HG03432 (cell line): ENCODE measurements at regions not wholly inside any gene's neighbourhood (a gene's known extent, or its start where the extent isn't known, plus 50 kb on each side); places are given as distances from the start of the nearest gene placed in this dataset.

ENCODE experiments used
- ATAC-seq: cut with Tn5 transposase; IDR thresholded peaks from one replicate; pipeline ENCODE4 v1.9.1; 2021; ENCODE audit warnings: mild to moderate bottlenecking, moderate library complexity; ENCODE audit not compliant: unreplicated experiment

DNA sequence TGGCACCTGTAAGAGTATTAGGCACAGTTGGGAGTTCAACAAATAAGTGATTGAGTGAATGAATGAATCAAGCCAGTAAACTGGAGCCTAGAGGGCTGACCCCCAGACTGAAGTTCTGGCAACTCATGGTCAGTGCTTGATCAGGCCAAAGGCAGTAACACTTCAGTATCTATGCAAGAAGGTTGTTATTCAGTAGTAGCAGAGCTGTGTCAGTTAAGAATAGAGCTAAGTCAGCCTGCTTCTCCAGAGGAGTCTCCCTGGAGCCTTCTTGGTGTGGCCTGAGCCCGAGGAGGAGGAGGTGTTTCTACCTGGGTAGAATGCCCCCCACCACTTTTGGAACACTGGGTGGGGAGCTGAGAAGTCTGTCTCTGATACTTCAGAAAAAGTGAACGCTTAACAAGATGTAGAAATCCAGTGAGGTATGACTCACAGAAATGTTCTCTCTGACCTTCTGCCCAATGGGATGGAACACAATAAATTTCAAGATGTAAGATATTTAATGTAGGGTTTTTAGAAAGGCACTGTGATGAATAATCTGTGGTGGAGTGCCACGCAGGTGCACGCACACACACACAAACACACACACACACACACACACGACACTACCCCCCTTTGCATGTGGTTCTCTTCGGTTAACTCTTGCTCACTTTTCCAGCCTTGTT, 219.9 kb downstream of the HIPK3 start:
- no peak for ATAC-seq

DNA sequence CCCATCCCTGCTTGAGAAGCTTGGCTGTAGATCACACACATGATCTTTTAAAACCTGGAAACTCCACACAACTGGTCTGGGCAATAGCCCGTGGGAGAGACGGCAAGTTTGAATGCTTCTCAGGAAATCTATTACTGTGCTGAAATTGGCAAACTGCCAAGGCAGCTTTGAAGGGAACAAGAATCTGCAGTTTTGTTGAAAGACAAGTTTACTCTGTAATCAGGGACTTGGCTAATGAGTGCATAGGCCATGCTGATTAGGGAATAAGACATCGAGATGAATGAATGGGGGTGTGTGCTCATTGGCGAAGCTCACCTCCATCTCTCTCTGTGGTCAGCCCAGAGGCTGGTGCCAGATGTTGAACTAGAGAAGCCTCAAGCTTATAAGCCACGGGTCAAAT, 218.8 kb downstream of the HIPK3 start:
- ATAC-seq = no peak

DNA sequence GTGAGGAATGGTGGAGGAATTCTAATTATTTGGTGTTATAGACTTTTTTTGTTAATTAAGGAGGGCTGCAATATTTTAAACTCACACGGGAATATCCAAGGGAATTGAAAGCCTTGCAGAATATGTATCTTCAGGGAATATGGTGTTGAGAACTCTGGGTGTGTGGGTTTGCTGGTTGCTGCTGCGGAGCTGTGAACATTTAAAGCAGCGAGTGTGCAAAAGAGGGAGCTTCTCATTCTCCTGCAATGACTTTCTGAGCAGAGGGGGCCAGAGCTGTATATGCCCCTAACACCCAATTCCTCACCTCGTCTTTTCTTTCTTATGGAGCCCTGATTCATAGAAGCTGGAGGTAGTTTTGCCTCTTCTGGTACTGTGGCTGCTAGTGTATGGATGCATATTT, 217.7 kb downstream of the HIPK3 start:
- ATAC-seq = no peak

DNA sequence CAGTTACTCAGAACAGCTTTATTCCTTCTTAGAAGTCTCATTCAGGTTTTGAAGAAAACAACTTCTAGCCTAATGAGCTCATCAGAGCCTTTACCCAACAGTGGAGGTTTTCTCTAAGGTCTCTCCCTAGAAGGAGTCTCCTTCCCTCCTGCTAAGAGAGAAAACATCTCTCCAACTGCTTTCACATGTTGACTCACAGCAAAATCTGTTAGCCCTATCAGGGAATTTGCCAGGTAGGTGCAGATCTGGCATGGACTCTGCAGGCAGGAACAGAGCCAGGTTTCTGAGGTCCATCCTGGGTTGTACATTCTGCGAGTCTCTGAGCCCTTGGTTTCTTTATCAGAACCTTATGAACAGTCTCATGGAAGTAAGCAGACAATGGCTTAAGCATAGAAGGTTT, 214.4 kb downstream of the HIPK3 start:
- no peak for ATAC-seq

DNA sequence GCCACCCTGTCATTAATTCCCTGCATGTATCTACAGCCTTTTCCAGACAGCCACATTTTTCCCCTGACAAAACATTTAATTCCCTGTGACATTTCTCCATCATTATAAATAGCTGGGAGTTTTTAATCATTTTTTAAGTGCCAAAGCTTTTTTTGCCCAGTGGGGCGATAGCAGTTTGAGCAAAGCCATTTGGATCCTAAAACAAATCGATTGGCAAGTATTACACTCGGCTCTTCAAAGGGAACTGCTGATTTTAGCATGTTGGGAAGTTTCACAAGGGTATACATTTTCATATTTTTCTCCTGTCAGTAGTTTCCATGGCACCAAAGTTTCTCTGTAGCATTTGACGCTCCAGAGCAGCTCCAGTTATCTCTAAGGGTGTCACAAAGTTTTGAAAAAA, 210.8 kb downstream of the HIPK3 start:
- ATAC-seq = no peak

DNA sequence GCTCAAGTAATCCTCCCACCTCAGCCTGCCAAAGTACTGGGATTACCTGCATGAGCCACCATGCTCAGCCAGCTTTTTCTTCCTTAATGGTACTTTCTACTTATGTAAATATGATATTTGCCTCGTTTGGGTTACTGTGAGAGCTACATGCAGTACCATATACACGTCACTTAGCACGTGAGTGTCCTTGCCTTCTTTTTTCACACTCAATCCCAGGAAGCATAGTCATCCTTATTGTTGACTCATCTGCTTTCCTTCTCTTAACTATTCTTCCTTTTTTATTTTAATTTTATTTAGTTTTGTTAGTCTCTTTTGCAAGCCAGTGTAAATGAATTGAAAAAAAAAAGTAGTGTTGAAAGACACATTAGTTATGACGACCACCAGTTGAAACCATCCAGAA, 205.9 kb downstream of the HIPK3 start:
- no peak for ATAC-seq

DNA sequence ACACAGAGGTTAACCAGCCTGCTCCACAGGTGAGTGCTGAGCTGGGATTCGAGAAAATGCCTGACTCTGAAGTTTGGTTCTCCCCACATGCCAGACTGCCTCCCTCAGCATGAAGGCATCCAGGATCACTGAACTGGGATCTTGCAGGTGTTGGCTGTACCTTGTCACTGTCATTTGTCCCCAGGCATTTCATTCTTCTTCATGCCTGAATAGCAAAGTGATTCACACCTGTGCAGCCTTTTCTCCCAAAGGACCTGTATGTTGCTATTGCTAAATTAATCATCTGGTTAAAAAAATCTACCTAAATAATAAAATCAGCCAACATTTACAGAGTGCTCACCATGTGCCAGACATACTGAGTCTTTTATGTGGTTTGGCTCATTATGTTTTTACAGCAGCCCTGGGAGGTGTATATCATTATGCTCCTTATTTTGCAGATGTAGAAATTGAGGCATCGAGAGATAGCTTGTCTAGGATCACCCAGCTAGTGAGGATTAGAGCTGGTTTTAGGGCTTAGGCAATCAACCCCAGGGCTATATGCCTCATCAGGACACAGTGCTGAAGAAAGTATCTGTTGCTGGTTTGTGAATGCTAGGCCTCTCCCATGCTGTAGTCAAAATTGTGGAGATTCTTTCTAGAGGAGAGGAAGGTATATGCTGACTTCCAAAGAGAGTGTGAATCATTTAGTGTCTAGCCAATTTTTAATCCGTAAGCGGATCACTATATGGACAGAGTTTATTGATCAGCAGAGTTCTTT, 204.4 kb downstream of the HIPK3 start:
- ATAC-seq = no peak

DNA sequence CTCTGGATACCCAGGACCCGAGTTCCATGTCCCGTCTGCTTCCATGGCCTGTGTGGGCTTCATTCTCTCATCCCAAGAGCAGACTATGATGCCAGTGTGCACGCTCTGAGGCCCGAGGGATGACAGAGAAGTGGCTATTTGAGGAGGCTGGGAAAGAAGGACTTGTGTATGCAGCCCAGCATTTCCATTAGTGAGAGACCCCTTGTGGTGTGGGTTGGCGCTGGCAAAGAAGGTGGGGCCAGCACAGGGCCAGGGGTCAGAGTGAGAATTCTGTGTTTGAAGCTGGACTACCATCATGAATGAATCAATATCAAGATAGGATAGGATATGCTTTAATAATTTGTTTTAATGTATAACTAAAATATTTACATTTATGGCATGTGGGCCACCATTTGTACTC, 200.8 kb downstream of the HIPK3 start:
- no peak for ATAC-seq

DNA sequence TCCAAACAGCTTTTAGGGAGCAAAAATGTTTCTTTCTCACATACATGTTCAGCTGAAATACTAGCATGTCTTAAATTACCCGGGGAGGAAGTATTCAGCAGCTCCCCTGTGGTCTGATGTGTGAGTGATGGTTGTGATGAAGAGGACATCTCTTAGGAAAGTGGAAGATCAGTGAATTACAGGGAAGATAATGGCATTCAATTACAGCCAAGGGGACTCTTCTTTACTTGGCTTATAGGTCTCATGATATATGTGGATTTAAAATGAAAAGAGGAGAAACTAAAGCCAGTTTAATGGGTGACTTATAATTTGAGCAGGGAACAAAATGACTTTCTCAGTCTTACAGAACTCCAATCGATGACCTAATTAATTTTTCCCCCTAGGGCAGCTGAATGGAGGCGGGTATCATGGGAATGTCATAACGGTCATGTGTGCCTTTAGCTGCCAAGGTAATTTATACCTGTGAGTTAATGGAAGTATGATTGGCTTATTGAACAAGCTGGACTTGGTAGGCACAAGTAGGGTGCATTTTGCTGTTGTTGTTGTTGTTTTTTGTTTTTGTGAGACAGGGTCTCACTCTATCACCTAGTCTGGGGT, 198.8 kb downstream of the HIPK3 start:
- ATAC-seq = no peak

DNA sequence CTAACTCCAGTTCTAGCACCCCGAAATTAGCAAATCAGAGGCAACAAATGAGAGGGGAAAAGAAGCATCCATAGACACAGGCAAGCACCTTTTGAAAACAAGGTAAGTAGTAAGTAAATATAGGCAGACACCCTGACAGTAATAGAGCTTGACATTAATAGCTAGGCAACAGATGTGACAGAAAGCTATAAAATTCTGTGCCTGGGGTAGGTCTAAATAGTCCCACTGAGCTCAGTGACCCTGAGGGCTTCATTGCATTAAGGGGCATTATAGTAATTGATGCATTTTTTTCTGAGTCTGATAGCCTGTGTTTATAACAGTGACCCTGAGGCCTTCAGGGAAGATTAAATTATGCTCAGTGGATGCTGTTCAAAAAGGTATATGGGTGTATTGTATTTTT, 197.1 kb downstream of the HIPK3 start:
- ATAC-seq = no peak

DNA sequence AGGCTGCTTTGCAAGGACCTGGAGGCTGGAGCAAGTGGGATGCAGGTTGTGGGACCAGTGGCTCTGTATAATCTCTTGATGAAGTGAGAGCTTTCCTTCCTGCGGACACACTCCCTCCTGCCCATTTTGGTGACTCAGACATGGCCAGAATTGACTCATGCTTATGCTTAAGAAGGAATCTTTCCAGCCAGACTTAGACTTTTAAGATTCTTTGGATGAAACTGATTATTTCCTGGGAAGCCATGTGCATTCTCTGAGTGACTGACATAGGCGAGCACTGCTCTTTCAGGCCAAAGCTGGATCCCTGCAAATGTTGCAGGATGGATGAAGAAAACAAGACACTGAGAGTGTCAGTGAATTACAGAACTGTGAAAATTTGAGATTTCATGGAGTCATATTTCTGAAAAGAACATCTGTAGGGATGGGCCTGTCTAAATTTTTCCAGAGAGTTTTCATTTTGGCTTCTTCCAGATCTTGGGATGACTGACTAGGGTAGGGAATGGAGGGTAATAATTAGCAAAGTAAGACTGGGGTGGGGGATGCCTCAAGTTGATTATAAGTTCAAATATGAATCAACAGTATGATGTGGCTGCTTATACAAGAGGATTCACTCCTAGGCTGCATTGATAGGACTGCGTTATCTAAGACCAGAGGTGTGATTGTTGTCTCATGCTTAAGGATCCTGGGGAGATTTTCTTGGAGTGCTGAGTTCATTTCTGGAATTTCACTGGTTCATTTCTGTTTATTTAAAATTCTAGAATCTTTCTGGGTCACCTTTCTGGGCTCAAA, 195.8 kb downstream of the HIPK3 start:
- ATAC-seq = no peak

DNA sequence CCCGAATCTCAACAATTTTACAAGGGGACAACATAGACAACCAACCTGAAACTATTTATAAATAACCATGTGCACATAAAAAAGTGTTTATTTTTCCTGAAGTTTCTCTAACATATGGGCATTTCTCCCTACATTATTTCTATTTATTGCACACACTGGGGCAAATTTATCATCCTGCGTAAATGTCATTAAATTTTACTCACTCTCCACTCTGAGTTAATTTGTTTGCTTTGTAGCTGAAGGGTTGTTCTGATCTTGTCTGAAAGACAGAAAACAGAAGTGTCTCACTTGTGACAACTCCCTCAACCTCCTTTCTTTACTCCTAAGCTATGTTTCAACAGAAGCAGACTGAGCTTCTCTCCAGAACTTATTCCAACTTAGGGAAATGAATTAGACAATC, 194.2 kb downstream of the HIPK3 start:
- ATAC-seq = no peak

DNA sequence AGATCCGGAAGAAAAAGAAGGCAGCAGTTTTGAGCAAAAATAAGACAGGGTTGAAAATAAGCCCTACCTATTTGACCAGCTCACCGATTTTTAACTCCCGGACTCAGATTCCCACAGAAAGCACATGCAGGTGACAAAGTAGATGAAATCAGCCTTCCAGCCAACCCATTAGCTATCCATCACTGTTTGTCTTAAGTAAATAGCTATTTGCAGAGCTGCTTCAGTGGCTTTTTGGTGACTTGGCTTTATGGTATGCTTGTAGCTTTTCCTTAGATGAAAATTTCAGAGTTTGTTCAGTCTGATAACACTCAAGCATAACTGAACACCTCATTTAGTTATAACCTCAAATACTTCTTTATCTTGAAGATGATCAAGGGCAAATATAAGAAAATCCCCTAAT, 192.6 kb downstream of the HIPK3 start:
- no peak for ATAC-seq

DNA sequence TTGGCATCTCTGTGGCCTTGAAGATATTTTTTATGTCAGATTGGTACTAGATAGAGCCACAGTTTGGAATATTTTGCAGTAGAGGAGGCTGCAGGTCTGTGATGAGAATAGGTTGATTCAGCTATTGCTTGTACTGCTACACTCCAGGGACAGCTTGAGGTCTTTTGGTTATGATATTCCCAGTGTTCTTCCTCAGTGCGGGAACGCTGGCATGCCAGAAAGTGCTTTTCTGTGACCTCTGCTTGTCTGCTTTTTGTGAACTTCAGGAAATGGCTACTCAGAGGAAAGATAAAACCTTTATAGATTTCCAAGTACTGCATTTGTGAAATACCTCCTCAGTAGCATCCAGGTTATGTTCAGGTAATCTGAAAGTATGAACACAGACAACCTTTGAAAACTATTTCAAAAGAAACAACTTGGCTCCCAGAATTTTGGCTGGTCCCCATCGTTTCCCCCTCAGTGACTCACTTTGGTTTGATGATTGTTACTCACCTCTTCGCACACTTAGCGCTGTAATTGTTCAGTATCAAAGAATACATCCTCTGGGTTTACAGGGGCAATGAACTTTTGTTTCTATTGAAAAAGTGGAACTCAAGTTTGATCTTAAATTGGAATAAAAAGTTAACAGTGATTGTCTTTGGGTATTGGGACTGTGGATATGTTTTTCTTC, 191.4 kb downstream of the HIPK3 start:
- no peak for ATAC-seq

DNA sequence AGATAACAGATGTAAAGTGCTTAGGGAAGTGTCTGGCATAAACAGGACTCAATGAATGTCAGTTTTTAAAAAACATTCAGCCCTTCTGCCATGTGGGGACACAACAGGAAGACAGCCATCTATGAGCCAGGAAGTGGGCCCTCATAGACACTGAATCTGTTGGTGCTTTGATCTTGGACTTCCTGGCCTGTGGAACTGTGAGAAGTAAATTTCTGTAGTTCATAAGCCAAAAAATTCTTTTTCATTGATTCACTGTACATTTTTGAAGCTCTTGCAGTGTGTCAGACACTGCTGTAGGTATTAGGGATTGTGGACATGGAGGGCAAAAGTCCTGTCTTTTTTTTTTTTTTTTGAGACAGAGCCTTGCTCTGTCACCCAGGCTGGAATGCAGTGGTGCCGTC, 188.6 kb downstream of the HIPK3 start:
- ATAC-seq = no peak

DNA sequence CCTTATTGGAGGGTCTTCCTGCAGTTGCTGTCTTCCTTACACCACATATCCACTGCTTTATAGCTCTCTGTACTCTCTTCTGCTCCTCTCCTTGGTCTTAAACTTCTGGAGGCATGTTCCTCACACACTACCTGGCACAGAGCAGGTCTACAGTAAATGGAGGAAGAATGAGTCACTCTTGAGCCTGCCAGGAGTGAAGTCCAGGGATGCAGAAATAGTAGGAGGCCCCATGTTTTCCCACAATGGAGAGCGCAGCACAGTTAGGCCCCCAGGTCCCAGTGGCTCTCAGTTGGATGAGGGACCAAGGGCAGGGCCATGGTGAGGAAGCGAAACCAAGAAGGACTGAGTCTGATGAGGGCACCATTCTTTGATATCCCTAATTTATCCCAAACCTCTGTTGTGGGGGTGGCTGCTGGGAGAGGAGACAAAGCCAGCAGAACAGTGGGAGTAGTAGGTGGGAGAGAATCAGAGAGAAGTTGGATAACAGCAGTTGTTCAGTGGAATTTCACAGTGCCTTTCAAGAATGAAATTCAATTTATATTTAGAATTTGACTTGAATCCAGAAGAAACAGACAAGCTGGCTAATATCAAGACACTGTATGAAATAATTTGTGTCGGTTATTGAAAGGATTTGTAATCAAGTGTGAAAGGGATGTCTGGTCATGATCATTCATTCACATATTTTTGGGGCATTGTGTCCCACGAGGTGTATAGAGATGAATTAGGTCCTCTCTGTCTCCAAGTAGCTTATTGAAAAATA, 187.8 kb downstream of the HIPK3 start:
- ATAC-seq = no peak

DNA sequence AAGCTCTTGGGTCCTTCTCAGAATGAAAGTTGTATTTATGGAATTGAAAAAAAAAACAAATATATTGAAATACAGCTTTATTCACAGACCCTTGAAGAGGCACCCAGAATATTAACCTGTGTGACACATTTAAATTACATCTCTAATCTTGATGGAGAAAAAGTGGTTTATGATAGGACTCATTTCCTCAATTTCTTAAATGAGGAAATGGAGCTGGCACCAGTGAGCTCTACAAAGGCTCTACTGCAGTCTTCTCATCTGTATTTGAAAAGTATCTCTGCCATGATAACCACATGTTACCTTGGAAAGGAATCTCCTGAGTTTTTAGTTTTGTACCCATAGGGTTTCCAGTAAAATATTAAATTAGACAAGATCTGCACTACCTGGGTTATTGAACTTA, 186.5 kb downstream of the HIPK3 start:
- no peak for ATAC-seq

DNA sequence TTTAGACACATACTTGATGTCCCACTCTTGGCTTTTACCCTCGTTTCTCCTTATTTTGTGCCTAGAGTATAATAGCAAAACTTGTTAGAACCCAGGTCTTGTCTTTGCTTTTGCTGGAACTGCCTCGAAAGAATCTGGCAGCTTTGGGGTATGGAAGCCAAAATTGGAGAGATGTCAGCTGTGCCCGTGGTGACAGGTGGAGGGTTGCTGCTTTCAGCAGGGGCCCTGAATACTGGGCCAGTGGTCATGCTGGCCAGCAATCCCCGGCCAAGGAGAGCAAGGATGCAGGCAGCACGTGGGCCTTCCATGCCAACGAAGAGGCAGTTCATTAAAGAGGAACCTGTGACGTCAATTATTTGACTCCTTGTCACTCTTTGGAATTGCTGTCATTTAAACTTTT, 181.1 kb downstream of the HIPK3 start:
- no peak for ATAC-seq

DNA sequence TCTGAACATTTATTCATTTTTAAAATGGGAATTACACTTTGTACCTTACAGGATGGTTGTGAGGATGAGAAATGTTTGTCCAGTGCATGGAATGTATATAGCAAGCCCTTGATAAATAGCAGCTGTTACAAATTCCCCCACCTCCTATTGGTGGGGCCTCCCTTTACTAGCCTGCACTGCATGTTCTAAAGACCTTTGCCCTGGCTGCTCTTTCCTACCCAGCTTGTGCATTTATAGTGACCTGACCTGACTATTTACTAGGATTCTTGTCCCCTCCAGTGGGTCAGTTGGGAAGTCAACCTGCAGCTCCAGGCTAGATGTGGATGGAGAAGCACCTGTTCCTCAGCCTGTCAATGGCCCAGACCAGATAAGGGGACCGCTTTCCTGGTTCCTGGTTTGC, 180.3 kb downstream of the HIPK3 start:
- no peak for ATAC-seq

DNA sequence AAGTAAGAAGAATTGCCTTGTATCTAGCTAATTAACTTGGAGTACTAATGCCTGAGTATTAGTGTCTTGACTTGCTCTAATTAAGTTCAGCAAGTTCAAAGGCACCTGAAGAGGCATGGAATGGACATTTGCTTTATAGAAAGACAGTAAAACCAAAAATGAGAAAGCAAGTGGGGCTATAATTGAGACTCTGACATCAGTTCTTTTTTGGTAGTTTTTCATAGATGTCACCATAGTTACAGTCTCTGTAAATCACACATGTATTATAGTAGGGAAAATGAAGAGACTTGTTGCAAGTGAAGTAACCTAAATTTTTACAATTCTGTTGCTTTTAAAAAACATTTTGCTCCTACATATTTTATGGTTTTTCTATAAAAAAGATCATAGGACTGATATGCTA, 178.0 kb downstream of the HIPK3 start:
- ATAC-seq = no peak
